ENCODE measurements at regions not wholly inside any gene's neighbourhood (a gene's known extent, or its start where the extent isn't known, plus 50 kb on each side); places are given as distances from the start of the nearest gene placed in this dataset.

- TF ChIP-seq, protein P1, sequence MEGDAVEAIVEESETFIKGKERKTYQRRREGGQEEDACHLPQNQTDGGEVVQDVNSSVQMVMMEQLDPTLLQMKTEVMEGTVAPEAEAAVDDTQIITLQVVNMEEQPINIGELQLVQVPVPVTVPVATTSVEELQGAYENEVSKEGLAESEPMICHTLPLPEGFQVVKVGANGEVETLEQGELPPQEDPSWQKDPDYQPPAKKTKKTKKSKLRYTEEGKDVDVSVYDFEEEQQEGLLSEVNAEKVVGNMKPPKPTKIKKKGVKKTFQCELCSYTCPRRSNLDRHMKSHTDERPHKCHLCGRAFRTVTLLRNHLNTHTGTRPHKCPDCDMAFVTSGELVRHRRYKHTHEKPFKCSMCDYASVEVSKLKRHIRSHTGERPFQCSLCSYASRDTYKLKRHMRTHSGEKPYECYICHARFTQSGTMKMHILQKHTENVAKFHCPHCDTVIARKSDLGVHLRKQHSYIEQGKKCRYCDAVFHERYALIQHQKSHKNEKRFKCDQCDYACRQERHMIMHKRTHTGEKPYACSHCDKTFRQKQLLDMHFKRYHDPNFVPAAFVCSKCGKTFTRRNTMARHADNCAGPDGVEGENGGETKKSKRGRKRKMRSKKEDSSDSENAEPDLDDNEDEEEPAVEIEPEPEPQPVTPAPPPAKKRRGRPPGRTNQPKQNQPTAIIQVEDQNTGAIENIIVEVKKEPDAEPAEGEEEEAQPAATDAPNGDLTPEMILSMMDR (IDR thresholded peaks at IDR 0.05), result no peak
- no peak for TF ChIP-seq POLR2A (IDR thresholded peaks at IDR 0.05)
These were observed 114.3 kb upstream of the PCSK5 start for GRCh38 chr9:75775966-75776691.
